Heart right ventricle (tissue), 16 donors: ENCODE measurements at regions not wholly inside any gene's neighbourhood (a gene's known extent, or its start where the extent isn't known, plus 50 kb on each side); places are given as distances from the start of the nearest gene placed in this dataset.

ENCODE experiments used
- ATAC-seq, 8 donors: fragments of 200-7000 bp; cut with Tn5 transposase; one replicate each; pipeline ENCODE4 v1.9.1; 2020; ENCODE audit warnings: mild to moderate bottlenecking in 8 of 8, moderate library complexity in 8 of 8, moderate number of reproducible peaks in 1 of 8
- DNase-seq, 2 donors: peaks; one replicate each; pipeline ENCODE4 v3.0.0-alpha.2; 2020
- H3K27ac ChIP-seq, 10 donors: fragments of 200-600 bp; sonication (generic) in 2 of 10; one replicate each; pipeline versions ENCODE4 v1.5.0 to v1.8.0; 2020 to 2022; ENCODE audit warnings: mild to moderate bottlenecking in 3 of 10
- H3K27me3 ChIP-seq, 7 donors: fragments of 200-600 bp; one replicate each; pipeline ENCODE4 v1.8.0; 2021 to 2022; ENCODE audit warnings: mild to moderate bottlenecking in 2 of 7
- H3K36me3 ChIP-seq, 9 donors: fragments of 200-600 bp; sonication (generic) in 1 of 9; one replicate each; pipeline versions ENCODE4 v1.5.0 to v1.8.0; 2020 to 2022; ENCODE audit warnings: mild to moderate bottlenecking in 2 of 9
- H3K4me1 ChIP-seq, 9 donors: fragments of 200-600 bp; sonication (generic) in 1 of 9; one replicate each; pipeline versions ENCODE4 v1.5.0 to v1.8.0; 2020 to 2022; ENCODE audit warnings: mild to moderate bottlenecking in 4 of 9
- H3K4me3 ChIP-seq, 10 donors: fragments of 200-600 bp; sonication (generic) in 2 of 10; one replicate each; pipeline versions ENCODE4 v1.5.0 to v1.8.0; 2020 to 2022; ENCODE audit warnings: mild to moderate bottlenecking in 7 of 10, moderate library complexity in 2 of 10
- H3K9me3 ChIP-seq, 11 donors: fragments of 200-600 bp in 10 of 11; sonication (generic) in 2 of 11; one replicate each; pipeline versions ENCODE4 v1.5.0 to v1.8.0; 2013 to 2022; ENCODE audit warnings: mild to moderate bottlenecking in 2 of 11, control low read depth in 1 of 11, moderate library complexity in 1 of 11
- WGBS, 2 donors: extraction: QIAGEN DNeasy Blood & Tissue Kit; methylation state at CpG; one replicate each; pipeline ENCODE4 v1.1.7; 2013; ENCODE audit warnings: inconsistent platforms in 1 of 2; 5-methylcytosine and 5-hydroxymethylcytosine counted together
- intact Hi-C, 10 donors: fragments of 100-400 bp; cut with DNase I; formaldehyde crosslinking; loops; one replicate each; pipeline versions ENCODE4 v1.11.1 to v1.14.2; 2022
- TF ChIP-seq, protein P1 (sequence below), 9 donors: fragments of 200-600 bp; sonication (generic) in 2 of 9; IDR thresholded peaks; one replicate each; pipeline versions ENCODE4 v1.5.0 to v1.8.0; 2021 to 2022; ENCODE audit warnings: antibody characterized with exemption in 9 of 9, mild to moderate bottlenecking in 5 of 9, moderate library complexity in 1 of 9
- donor health status: Arrhythmogenic right ventricular cardiomyopathy.
- donor health status: ischemic (EF 13 %, LVEDD 7.1; RV severe dilation, severe dysfunction).
- donor health status: healthy with polysubstance abuse.
- donor health status: DM: no; HTN: yes; CAD: no.
- donor health status: DM: no; HTN: no; CAD: no.
- donor health status: ischemic (EF 25% LVEDD 6.9; RV normal size, moderate dysfunction).
- donor health status: ischemic (EF 25% LVEDD 5.7; RV mildly dilated, moderate dysfunction).
- donor health status: healthy.
- donor health status: DM: yes; HTN: yes; CAD: no.
- donor health status: Ischemic cardiomyopathy.
- donor health status: ischemic (EF 35%, LVEDD 5.7; RV mildly dilated, moderate dysfunction).
- donor health status: nonischemic (EF 11% LVEDD 7.7; RV severe dilation, severe dysfunction).
- donor health status: DM: yes; HTN: yes; CAD: no.
- donor health status: PGD.
- donor health status: ischemic (EF 29% LVEDD 5.4; RV normal size, mild dysfunction).
- donor health status: nonischemic (EF 23%, LVEDD 6.1; RV moderate dilation, normal function).

DNA sequence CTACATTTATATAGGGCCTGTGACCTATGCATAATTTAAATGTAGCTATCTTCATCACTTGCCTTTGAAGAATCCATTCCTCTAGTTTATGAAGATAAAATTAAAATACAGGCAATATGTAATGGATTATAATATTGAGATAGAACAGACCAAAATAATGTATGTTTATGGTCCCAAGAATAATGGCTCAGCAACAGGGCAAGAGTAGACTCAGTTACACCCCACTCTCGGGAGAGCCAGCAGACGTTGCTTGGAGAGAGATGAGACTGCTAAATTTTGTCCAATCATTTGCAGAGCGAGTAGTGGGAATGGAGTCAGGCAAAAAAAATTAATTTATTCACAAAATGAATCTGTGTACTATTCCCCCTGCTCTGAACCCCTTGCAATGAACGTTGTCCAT lies 223.2 kb upstream of the FAT4 start:
- no peak for ATAC-seq
- H3K4me1 ChIP-seq = no peaks in the 10 kb centered on the region
- no peaks in the 10 kb centered on the region for H3K27me3 ChIP-seq
- no peaks in the 10 kb centered on the region for H3K36me3 ChIP-seq
- no peak overlapping the region for H3K4me3 ChIP-seq
- TF ChIP-seq, protein P1, sequence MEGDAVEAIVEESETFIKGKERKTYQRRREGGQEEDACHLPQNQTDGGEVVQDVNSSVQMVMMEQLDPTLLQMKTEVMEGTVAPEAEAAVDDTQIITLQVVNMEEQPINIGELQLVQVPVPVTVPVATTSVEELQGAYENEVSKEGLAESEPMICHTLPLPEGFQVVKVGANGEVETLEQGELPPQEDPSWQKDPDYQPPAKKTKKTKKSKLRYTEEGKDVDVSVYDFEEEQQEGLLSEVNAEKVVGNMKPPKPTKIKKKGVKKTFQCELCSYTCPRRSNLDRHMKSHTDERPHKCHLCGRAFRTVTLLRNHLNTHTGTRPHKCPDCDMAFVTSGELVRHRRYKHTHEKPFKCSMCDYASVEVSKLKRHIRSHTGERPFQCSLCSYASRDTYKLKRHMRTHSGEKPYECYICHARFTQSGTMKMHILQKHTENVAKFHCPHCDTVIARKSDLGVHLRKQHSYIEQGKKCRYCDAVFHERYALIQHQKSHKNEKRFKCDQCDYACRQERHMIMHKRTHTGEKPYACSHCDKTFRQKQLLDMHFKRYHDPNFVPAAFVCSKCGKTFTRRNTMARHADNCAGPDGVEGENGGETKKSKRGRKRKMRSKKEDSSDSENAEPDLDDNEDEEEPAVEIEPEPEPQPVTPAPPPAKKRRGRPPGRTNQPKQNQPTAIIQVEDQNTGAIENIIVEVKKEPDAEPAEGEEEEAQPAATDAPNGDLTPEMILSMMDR (IDR thresholded peaks at IDR 0.05) = no peak
- H3K9me3 ChIP-seq = no peaks in the 10 kb centered on the region
- 93% methylated on average over 4 of the region's 4 CpGs for WGBS, 2 donors
- no peak for DNase-seq
- no peak overlapping the region for H3K27ac ChIP-seq
- intact Hi-C loops = no loop called here

DNA sequence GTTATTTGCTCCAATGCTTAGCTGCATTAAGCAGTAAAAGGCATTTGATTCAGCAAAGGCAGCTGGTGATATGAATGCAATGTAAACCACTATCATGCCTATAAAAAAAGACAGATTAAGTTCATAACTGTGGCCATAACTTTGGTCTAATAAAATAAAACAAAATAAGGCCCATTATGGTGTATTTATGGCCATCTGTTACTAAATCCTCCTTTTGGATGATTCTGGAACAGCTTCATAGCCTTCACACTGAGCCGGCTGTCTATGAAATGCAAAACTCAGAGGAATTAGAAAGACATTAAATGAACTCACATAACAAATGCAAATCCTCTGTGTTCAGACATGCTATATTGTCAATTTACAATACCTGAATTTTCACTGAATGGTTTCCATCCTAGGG lies 223.7 kb upstream of the FAT4 start:
- H3K27ac ChIP-seq = no peak overlapping the region
- no peak overlapping the region for H3K4me3 ChIP-seq
- no peaks in the 10 kb centered on the region for H3K4me1 ChIP-seq
- DNase-seq (no peak), ATAC-seq (no peak)
- 90 to 92% methylated on average over 1 of the region's 1 CpG for WGBS, 2 donors
- no peaks in the 10 kb centered on the region for H3K9me3 ChIP-seq
- intact Hi-C loops = no loop called here
- TF ChIP-seq, protein P1 (IDR thresholded peaks at IDR 0.05) = no peak
- H3K36me3 ChIP-seq = no peaks in the 10 kb centered on the region
- no peaks in the 10 kb centered on the region for H3K27me3 ChIP-seq

DNA sequence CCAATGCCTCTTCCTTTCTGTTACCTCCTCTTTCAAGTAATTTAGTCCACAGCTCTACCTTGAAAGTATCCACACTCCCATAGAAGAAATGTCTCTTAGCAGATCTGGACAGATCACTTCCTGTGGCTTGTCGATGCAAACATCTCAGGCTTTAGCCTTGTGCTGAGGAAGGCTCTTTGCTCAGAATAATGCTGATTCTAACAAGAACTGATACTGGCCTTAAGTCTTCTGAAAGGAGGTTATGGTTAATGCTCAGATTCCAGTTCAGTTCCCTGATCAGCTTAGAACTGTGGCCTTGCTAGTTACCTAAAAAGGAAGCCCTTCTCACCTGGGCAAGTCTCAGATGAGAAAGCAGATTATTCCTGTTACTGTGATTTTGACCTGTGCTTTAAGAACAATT lies 230.1 kb upstream of the FAT4 start:
- DNase-seq = no peak
- no peaks in the 10 kb centered on the region for H3K9me3 ChIP-seq
- ATAC-seq = no peak

DNA sequence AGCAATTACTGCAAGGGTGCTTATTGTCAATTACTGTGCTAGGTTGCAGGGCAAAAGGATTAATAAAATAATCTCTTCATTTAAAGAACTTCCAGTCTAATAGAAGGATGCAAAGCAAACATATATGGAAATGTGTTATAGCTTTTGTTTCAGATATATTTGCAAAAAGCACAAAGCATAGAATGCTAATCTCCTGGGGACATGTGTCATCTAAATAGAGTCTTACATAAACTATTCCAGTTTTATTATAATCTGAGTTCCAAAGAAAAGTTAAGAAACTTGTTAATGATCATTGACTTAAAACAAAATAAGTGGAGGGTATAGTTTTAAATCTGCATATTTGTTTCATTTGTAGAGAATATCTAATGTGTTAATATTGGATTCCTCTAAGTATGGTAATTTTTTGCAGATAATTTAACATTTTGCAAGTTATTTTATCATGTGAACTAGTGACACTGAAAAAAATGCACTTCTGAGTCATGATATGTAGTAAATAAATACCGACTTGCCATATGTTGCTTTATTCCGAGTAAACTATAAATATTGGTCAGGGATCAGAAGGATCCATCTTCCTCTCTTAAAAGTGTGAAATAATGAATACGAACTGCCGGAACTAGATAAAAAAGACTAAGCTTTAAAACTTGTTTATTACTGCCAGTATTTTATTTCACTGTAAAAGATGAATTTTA lies 231.9 kb upstream of the FAT4 start:
- no peak overlapping the region for H3K27ac ChIP-seq
- no peaks in the 10 kb centered on the region for H3K36me3 ChIP-seq
- no peaks in the 10 kb centered on the region for H3K4me1 ChIP-seq
- no peak for DNase-seq
- ATAC-seq = no peak
- no peaks in the 10 kb centered on the region for H3K27me3 ChIP-seq
- 87 to 90% methylated on average over 4 of the region's 4 CpGs for WGBS, 2 donors
- H3K4me3 ChIP-seq = no peak overlapping the region
- TF ChIP-seq, protein P1 (IDR thresholded peaks at IDR 0.05) = no peak
- no peaks in the 10 kb centered on the region for H3K9me3 ChIP-seq
- intact Hi-C loops = no loop called here

More for the DNA sequence above, 230.1 kb upstream of the FAT4 start:
- intact Hi-C loops = no loop called here
- no peak overlapping the region for H3K27ac ChIP-seq
- TF ChIP-seq, protein P1 (IDR thresholded peaks at IDR 0.05) = no peak
- WGBS, 2 donors = 42 to 70% methylated on average over 1 of the region's 1 CpG
- H3K36me3 ChIP-seq = no peaks in the 10 kb centered on the region
- H3K4me1 ChIP-seq = no peaks in the 10 kb centered on the region
- no peak overlapping the region for H3K4me3 ChIP-seq
- no peaks in the 10 kb centered on the region for H3K27me3 ChIP-seq
